ENCODE measurements at regions not wholly inside any gene's neighbourhood (a gene's known extent, or its start where the extent isn't known, plus 50 kb on each side); places are given as distances from the start of the nearest gene placed in this dataset.

- TF ChIP-seq CTCF (IDR thresholded peaks at IDR 0.05; ENCODE audit: control extremely low read depth in 1 of 3, insufficient read depth in 1 of 3, low read depth in 1 of 3, low read length in 3 of 3): no peak
- no peak for TF ChIP-seq EZH2 (IDR thresholded peaks at IDR 0.05; ENCODE audit: low read depth, low read length, severe bottlenecking)
Measured at GRCh38 chr21:31503939-31504338, 155.6 kb upstream of the SOD1 start.
